ENCODE measurements at regions not wholly inside any gene's neighbourhood (a gene's known extent, or its start where the extent isn't known, plus 50 kb on each side); places are given as distances from the start of the nearest gene placed in this dataset.
"Not testable (repeated sequence)": the region's sequence is repeated elsewhere in the genome, so short reads cannot be mapped to it uniquely, and the experiment has no call there.

- H3K18ac ChIP-seq (ENCODE audit: extremely low read depth, low read length); H3K27ac ChIP-seq (ENCODE audit: low read depth, low read length); FAIRE-seq: not testable (repeated sequence)
These were observed 123.9 kb downstream of the MREG start for GRCh38 chr2:215889240-215889969.

More at GRCh38 chr2:215889240-215889969, 123.9 kb downstream of the MREG start:
- H3K4me1 ChIP-seq (replicated peaks in 1 of 4; ENCODE audit: control insufficient read depth in 3 of 4, insufficient read depth in 4 of 4, low read length in 3 of 4); H3K23me2 ChIP-seq (ENCODE audit: low read depth, low read length); H2AFZ ChIP-seq (ENCODE audit: low read length); H3K4me2 ChIP-seq (ENCODE audit: insufficient read depth in 1 of 2, low read depth in 2 of 2, low read length in 2 of 2); H2BK120ac ChIP-seq (replicated peaks; ENCODE audit: low read depth, low read length); H3K9ac ChIP-seq (replicated peaks in 1 of 4; ENCODE audit: extremely low read depth in 1 of 4, low read depth in 3 of 4, low read length in 3 of 4); H3K23ac ChIP-seq (ENCODE audit: insufficient read length); H3K79me2 ChIP-seq (ENCODE audit: control insufficient read depth in 1 of 2, insufficient read depth in 2 of 2, low read length in 2 of 2); DNase-seq (ENCODE audit: low read depth in 1 of 2, low spot score in 2 of 2); H2BK5ac ChIP-seq (ENCODE audit: low read depth, low read length); H2BK15ac ChIP-seq (ENCODE audit: low read length); H2BK12ac ChIP-seq (ENCODE audit: low read depth, low read length); H3K14ac ChIP-seq (ENCODE audit: insufficient read length); H4K8ac ChIP-seq (ENCODE audit: extremely low read depth, insufficient read depth, low read length); H3K79me1 ChIP-seq (ENCODE audit: low read depth, low read length); H3K36me3 ChIP-seq (ENCODE audit: control insufficient read depth in 2 of 4, insufficient read depth in 4 of 4, low read length in 3 of 4); H4K20me1 ChIP-seq (replicated peaks in 1 of 2; ENCODE audit: control insufficient read depth in 1 of 2, insufficient read depth in 2 of 2, low read length in 2 of 2); H4K5ac ChIP-seq (ENCODE audit: insufficient read length, low read depth, low read length); H3K9me3 ChIP-seq (ENCODE audit: insufficient read depth in 2 of 2, low read depth in 1 of 2, low read length in 1 of 2); H3K4ac ChIP-seq (replicated peaks; ENCODE audit: insufficient read length, low read depth, low read length); H3K56ac ChIP-seq (replicated peaks; ENCODE audit: insufficient read length, low read depth, low read length); H3K4me3 ChIP-seq (ENCODE audit: extremely low read depth in 1 of 4, insufficient read depth in 2 of 4, low read depth in 3 of 4, low read length in 4 of 4); H2AK5ac ChIP-seq (ENCODE audit: low read depth, low read length); H3K27me3 ChIP-seq (replicated peaks in 1 of 4; ENCODE audit: control insufficient read depth in 3 of 4, extremely low read depth in 1 of 4, insufficient read depth in 3 of 4, low read length in 3 of 4); H4K91ac ChIP-seq (replicated peaks; ENCODE audit: insufficient read length, low read length); H2BK20ac ChIP-seq (ENCODE audit: low read length): not testable (repeated sequence)
- 87% methylated on average over 4 of the region's 4 CpGs; no CpG with 5 or more reads in 1 of the 2 experiments for WGBS, 2 experiments (ENCODE audit: extremely low coverage in 1 of 2, insufficient coverage in 1 of 2, insufficient read length in 1 of 2, insufficient replicate concordance in 2 of 2, low coverage in 1 of 2, low lambda C conversion rate in 2 of 2, missing lambda C conversion rate in 1 of 2)
- CTCF ChIA-PET (ENCODE audit: partially characterized antibody) = interaction anchor here (1.7 to 2.0 kb wide), 2 partner anchors 8 to 23 kb away, joined by 4 to 7 read pairs; no protein-coding TSS in a partner anchor
- POLR2A ChIA-PET (ENCODE audit: partially characterized antibody) = interaction anchor here (1.4 kb wide), 1 partner anchor 18 kb away, joined by 4 read pairs; no protein-coding TSS in a partner anchor

All from H1 (cell line).